ENCODE measurements at regions not wholly inside any gene's neighbourhood (a gene's known extent, or its start where the extent isn't known, plus 50 kb on each side); places are given as distances from the start of the nearest gene placed in this dataset.

GRCh38 chr13:46961719-46962118, 64.9 kb upstream of the HTR2A start:
- TF ChIP-seq, protein P1, sequence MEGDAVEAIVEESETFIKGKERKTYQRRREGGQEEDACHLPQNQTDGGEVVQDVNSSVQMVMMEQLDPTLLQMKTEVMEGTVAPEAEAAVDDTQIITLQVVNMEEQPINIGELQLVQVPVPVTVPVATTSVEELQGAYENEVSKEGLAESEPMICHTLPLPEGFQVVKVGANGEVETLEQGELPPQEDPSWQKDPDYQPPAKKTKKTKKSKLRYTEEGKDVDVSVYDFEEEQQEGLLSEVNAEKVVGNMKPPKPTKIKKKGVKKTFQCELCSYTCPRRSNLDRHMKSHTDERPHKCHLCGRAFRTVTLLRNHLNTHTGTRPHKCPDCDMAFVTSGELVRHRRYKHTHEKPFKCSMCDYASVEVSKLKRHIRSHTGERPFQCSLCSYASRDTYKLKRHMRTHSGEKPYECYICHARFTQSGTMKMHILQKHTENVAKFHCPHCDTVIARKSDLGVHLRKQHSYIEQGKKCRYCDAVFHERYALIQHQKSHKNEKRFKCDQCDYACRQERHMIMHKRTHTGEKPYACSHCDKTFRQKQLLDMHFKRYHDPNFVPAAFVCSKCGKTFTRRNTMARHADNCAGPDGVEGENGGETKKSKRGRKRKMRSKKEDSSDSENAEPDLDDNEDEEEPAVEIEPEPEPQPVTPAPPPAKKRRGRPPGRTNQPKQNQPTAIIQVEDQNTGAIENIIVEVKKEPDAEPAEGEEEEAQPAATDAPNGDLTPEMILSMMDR (IDR thresholded peaks at IDR 0.05), result no peak
- no peak for TF ChIP-seq POLR2AphosphoS5 (IDR thresholded peaks at IDR 0.05)
- TF ChIP-seq POLR2A (IDR thresholded peaks at IDR 0.05), result no peak
